Right lobe of liver (tissue), 4 donors: ENCODE measurements at regions not wholly inside any gene's neighbourhood (a gene's known extent, or its start where the extent isn't known, plus 50 kb on each side); places are given as distances from the start of the nearest gene placed in this dataset.

Experiments used
- CTCF ChIP-seq, 4 donors: fragments of 200-600 bp in 3 of 4; fragments of 450-650 bp in 1 of 4; IDR thresholded peaks; one replicate each; pipeline versions ENCODE4 v1.5.1 to v1.8.0; 2016 to 2022; ENCODE audit warnings: antibody characterized with exemption in 4 of 4, mild to moderate bottlenecking in 2 of 4
- POLR2A ChIP-seq: fragments of 450-650 bp; IDR thresholded peaks from one replicate; pipeline ENCODE4 v1.6.1; 2017; ENCODE audit warnings: antibody characterized with exemption, mild to moderate bottlenecking
- donor health status: DM: no; HTN: no; CAD: no.
- donor health status: DM: no; HTN: no; CAD: no.
- donor health status: DM: no; HTN: yes; CAD: no.

GRCh38 chr5:13188371-13188770 is 756.1 kb downstream of the DNAH5 start:
- TF ChIP-seq CTCF (IDR thresholded peaks at IDR 0.05) (no peak), POLR2A (no peak)
